ENCODE measurements at regions not wholly inside any gene's neighbourhood (a gene's known extent, or its start where the extent isn't known, plus 50 kb on each side); places are given as distances from the start of the nearest gene placed in this dataset.

- TF ChIP-seq YY1 (IDR thresholded peaks at IDR 0.05; ENCODE audit: insufficient read depth, insufficient read length): no peak
- no peak for TF ChIP-seq ZNF274 (IDR thresholded peaks at IDR 0.05; ENCODE audit: low read depth, low read length)
- TF ChIP-seq SUZ12 (IDR thresholded peaks at IDR 0.05; ENCODE audit: extremely low read depth, insufficient read depth, insufficient read length): no peak
Observed at GRCh38 chr11:87954476-87954875, 220.8 kb downstream of the RAB38 start.
